ENCODE measurements at regions not wholly inside any gene's neighbourhood (a gene's known extent, or its start where the extent isn't known, plus 50 kb on each side); places are given as distances from the start of the nearest gene placed in this dataset.

DNA sequence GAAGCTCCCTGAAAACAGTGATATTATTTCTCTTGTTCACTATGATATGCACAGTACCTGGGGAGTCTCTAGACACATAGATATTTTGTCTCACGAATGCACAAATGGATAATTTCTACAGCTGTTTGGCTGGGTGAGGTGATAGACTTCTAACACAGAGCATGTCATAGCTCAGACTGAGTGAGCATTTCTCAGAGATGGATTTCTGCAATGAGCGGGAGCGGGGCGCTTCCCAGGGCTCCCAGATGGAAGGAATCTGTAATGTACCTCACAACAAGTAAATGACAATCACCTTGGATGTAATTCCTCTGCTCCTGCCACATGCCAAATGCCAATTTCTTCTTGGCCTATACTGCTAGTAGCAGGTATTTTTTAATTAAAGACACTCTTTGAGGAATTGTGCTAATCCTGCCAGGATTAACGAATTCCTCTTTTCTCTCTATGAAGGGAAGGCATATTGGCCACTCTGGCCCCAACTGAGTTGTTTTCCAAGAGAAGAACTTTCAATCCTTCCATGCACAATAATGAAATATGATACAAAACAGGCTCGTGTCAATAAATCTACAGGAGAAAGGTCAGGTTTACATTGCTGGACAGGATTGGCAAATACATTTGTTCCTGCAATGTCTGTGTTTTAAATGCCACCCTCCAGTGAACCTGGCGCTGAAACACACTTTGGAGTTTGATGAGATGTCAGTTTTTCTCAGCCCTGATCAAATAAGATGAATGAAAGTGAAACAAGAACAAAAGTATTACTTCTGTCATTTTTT lies 185.3 kb downstream of the CBLN1 start:
- no peak for TF ChIP-seq POLR2A (IDR thresholded peaks at IDR 0.05)
- TF ChIP-seq, protein P1, sequence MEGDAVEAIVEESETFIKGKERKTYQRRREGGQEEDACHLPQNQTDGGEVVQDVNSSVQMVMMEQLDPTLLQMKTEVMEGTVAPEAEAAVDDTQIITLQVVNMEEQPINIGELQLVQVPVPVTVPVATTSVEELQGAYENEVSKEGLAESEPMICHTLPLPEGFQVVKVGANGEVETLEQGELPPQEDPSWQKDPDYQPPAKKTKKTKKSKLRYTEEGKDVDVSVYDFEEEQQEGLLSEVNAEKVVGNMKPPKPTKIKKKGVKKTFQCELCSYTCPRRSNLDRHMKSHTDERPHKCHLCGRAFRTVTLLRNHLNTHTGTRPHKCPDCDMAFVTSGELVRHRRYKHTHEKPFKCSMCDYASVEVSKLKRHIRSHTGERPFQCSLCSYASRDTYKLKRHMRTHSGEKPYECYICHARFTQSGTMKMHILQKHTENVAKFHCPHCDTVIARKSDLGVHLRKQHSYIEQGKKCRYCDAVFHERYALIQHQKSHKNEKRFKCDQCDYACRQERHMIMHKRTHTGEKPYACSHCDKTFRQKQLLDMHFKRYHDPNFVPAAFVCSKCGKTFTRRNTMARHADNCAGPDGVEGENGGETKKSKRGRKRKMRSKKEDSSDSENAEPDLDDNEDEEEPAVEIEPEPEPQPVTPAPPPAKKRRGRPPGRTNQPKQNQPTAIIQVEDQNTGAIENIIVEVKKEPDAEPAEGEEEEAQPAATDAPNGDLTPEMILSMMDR (IDR thresholded peaks at IDR 0.05) = no peak
